Breast epithelium (tissue), 3 donors: ENCODE measurements at regions not wholly inside any gene's neighbourhood (a gene's known extent, or its start where the extent isn't known, plus 50 kb on each side); places are given as distances from the start of the nearest gene placed in this dataset.

ENCODE experiments used
- POLR2A ChIP-seq: fragments of 450-650 bp; IDR thresholded peaks from one replicate; pipeline ENCODE4 v1.6.1; 2016; ENCODE audit warnings: antibody characterized with exemption, mild to moderate bottlenecking, moderate library complexity
- POLR2AphosphoS5 ChIP-seq, 3 donors: sonication (generic); formaldehyde crosslinking; IDR thresholded peaks; one replicate each; pipeline ENCODE4 v1.6.1; 2017; ENCODE audit warnings: antibody characterized with exemption in 3 of 3

GRCh38 chr11:71316701-71317100 is 64.3 kb upstream of the SHANK2 start:
- TF ChIP-seq POLR2AphosphoS5 (IDR thresholded peaks at IDR 0.05) (no peak), POLR2A (no peak)
